ENCODE measurements at regions not wholly inside any gene's neighbourhood (a gene's known extent, or its start where the extent isn't known, plus 50 kb on each side); places are given as distances from the start of the nearest gene placed in this dataset.

DNA sequence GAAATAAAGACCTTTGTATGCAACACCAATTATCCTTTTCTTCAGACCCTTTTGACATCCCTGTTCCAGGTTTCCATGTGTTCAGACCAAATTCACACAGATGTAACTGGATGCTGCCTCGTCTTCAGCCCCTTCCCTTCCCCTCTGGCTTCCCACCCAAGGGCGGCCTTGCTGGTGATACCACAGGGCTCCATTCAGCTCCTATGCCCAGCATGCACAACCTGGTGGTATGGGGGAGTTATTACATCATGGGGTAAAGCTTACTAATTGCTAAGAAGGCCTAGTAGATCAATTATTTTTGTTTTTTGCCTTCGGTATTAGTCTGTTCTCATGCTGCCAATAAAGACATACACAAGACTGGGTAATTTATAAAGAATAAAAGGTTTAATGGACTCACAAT lies 317.0 kb upstream of the CXXC4 start:
- no peak for DNase-seq

DNA sequence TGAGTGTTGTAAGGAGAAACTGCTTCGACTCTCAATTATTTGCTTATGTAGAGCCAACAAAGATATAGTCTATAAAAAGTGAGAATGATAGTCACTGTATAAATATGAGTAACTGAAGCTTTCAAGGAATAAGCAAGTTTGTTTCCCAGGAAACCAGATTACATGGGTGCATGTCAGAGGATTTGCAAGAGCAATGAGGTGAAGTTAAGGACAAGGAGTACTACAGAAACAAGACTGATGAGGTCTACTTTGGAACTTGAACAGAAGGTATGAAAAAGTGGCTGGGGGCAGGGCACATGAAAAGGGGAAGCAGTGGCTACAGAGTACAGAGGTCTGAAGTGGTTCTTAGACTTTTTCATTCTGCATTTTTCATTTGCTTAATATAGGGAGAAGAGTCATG lies 321.0 kb upstream of the CXXC4 start:
- no peak for DNase-seq

DNA sequence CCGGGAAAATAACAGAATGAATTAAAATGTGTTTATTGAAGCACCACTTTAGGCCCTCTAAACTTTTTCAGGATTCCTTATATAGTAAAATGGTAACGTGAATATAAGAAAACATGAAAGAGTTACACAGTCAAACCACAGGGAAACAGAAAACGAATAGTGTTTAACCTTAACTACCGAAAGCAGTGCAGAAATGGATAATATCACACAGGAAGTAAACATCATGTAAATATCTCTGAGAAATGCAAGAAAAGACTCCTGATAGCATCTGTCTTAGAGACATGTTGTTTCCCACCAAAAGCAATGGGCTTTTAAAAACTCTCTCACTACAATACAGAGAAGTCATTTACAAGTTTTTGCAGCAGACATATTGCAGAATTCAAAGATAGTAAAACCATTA lies 323.9 kb upstream of the CXXC4 start:
- DNase-seq: no peak

DNA sequence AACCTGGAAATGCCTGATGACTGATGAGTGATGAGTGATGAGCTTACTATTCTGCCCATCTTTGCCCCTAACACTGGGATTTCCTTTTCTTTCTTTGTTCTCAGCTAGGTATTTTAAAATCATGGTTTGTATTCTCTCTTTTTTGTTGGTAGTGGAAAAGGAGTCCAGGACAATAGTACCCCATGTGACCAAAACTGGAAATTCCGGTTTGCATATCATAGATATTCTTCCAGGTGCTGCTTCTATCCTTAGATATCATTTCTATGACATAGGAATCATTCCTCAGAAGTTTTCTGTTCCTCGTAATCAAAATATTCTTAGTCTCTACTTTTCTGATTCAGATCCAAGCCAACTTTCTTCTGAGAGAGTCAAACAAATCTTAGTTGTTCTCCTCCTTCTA lies 320.5 kb upstream of the TET2 start:
- DNase-seq: no peak

DNA sequence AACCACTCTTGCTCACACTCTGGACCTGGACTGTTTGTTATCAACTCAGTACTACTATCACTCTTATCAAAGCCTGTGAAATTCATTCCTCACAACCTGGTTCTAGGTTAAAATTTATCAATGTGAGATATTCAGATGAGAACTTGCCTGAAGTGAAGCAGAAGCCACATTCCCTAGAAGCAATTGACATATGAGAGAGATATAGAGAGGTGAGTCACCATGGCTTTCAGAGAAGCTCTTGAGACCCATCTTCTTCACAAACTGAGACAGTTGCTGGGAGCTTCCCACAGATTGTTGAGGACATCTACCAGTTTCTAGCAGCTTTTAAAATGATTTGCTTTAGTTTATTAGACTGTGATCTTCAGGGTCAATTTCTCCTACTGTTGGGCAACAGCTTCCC lies 316.9 kb upstream of the TET2 start:
- DNase-seq: no peak

DNA sequence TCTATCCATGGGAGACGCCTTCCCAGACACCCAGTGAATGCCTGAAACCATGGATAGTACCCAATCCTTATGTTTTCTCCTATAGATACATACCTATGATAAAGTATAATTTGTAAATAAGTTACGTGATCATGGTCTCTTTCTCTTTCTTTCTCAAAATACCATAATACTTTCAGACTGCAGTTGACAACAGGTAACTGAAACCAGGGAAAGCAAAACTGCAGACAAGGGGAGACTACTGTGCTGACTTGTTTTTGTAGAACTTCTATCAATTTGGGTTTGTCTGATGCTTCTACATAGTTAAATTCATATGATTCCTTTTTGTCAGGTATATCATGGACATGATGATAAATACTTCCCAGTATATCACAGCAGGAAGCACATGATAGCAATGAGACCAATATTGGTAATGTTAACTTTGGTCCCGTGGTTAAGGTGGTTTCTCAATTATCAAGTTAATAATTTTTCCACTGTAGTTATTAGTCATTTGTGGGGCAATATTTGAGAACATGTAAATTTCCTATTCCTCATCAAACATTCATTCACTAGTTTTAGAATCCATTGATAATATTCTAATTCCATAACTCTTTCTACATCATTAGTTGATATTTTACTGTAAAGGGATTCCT lies 298.0 kb upstream of the TET2 start:
- no peak for DNase-seq

DNA sequence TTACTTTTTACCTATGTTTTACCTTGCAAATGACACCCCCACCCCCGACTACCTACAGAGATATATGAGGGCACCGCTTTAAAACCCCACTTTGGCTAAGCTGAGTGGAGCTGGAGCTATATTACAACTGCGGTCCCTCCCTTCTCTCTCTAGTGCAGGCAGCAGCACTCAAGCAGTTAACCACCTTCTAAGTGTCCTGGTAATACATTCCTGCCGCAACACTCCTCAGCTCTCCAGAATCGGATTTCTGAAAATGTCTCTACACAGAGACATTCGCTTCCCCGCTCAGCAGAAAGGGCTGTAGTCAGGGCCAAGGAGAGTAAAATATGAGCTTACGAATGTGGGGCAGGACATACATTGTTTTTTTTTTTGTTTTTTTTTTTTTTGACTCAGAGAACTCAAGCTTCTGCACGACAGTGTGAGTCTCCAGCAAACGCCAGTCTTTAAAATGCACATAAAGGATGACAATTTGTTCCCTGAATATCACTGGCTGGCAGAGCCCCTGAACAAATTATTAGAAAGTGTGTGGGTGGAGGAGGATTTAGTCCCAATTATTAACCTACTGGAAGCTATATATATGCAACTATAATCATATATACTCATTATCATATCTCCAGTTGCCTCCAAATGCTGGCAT lies 287.0 kb upstream of the TET2 start:
- no peak for DNase-seq

DNA sequence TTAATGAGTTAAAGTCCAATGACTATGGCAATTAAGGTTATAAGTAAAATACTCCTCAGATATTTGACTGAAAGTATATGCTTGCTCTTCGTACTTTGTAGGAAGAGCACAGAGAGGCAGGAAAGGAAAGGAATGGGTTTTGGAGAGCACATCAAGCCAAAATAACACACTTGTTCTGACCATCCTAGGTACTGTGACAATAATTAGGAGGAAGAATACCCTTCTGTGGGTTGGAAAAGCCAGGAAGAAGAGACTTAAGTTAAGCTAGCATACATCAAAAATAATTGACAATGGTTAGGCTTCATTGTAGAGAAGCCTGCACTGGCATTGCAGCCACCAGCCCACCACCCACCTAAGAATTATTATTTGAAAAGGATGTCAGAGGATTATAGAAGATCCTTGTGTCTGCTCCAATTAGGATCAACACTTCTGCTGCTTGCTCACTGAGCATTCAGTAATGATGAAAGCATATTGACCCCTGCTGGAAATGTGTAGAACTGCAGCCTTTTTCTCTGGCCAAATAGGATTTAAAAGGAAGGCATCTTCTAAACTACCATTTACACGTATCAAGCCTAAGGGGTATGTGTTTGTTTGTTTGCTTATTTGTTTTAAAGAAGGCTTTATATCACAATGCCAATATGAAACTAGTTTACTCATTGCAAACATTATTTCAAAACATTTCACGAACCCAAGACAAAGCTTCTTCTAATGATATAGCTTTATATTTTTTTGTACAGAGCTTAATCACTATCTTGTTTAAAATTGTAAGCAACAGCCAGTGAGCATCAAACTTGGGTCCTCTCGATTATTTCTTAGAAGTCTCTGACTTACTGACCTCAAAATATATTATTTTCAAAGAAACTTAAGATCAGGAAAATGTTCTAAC lies 286.2 kb upstream of the TET2 start:
- peak; percentile 55 for DNase-seq

DNA sequence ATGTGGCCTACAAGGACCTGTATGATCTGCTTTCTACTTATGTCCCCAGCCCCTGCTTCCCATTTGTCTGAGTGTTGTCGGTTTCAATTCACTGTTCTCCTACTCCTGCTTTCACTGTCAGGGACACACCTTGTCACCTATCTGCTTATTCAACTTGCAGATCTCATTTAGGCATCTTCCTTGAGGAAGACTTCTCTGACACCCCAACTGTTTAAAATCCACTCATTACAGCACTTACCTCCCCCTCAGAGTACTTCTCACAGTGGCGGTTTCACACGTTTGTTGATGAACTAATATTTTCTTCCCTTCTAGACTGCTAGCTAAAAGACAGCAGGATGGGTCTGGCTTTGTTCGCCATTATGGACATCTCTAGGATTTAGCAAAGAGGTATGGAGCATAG lies 279.9 kb upstream of the TET2 start:
- DNase-seq: no peak

DNA sequence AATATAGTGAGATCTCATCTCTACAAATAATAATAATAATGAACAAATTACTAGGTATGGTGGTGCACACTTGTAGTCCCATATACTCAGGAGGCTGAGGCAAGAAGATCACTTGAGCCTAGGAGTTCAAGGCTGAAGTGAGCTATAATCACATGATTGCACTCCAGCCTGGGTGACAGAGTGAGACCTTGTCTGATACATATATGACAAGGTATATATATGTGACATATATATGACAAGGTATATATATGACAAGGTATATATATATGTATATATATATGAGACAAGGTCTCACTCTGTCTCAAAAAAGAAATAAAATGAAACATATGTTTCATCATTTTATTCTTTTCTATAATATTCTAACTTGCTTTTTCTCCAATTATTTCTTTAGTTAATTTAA lies 278.1 kb upstream of the TET2 start:
- DNase-seq: no peak

DNA sequence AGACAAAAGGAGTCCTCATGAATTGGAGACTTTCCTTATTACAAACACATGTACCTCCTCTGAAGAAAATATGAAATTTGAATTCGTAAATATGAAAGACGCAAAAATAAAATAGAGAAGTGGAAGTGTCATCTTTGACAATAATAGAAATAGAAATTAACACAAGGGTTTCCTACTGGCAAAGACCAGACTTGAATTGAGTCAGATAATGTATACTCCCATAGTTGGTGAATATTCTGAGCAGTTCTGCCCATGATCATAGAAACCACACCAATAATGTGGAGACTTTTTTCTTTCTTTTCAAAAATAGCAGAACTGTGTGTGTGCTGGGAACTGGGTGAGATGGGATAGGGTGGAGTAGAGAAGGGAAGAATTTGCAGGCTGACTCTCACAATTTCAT lies 277.7 kb upstream of the TET2 start:
- no peak for DNase-seq

DNA sequence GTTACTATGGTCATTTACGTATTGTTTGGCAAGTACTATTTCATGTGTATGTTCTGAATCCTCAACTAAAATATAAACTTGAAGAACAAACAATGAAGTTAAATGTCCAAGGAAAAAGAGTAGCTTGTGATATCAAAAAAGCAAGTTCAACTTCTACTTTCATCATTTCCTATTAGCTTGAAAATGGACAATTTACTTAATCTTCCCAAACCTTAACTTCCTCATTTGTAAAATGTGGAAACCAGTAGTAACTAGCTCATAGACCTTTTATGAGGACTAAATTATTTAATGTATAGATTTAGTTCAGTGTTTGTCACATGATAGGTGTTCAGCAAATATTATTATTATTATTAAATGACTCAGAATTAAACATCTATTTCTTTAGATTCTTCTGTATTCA lies 276.8 kb upstream of the TET2 start:
- DNase-seq: no peak

DNA sequence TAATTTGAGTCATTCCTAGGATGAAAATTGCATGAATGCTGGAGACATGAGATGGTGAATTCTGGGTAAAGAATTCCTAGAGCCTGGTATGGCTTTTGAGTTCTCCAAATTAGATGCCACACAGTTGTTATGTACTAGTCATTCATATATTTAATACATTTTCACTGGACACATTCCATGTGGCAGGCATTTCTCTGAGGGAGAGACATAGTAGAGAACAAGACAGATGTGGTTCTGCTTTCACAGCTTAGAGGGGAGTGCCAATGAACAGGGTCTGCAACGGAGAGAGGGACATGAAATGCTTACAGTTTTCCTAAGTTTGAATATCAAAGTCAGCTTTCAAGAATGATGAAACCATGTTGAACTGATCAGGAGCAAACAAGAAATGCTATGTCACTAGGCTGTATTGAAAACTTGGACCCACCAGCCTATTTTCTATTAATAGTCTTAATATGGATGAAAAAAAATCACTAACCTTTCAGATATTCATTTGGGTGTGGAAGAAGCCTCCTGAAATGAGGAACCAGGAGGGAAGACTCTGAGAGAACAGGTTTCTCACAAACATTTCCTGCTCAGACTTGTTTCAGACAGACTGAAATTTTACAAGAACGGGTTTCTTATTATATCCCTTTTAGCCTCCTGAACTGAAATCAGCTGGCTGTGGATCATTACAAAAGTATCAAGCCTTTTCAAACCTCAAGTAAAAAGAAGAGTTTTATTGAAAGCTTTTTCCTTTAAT lies 276.0 kb upstream of the TET2 start:
- DNase-seq: no peak

DNA sequence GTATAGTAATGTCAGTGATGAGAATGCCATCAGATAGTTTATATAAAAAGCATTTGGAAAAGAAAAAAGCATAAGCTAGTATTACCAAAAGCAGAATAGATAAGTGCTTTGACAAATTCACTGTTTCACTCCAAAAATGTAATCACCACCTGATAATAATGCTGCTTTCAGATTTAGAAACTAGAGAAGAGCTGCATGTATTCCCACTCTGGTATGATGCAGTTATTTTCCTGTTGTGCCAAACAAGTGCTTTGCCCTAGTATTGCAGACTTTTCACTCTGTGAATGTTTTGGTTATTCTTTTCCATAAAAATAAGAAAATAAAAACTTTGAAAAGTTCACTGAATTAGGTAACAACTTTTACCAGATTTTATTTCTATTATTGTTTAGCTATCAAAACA lies 267.7 kb upstream of the TET2 start:
- DNase-seq: no peak

DNA sequence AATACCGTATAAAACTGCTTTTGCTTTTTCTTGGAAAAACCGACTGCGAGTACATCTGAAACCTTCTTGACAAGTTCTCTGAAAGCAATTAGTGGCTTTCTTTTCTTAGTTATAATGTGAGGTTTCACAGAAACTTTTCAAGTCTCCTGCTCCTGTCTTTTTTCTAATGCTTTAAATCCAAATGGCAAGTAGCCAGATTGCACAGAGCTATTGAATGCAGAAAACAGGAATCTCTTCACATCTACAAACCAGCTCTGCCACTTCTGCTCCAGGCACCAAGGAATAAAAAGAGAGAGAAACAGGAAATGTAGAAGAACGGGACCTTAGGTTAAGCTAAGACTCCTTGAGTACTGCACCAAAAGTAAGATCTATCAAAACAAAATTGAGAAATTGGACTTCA lies 267.3 kb upstream of the TET2 start:
- DNase-seq: no peak

DNA sequence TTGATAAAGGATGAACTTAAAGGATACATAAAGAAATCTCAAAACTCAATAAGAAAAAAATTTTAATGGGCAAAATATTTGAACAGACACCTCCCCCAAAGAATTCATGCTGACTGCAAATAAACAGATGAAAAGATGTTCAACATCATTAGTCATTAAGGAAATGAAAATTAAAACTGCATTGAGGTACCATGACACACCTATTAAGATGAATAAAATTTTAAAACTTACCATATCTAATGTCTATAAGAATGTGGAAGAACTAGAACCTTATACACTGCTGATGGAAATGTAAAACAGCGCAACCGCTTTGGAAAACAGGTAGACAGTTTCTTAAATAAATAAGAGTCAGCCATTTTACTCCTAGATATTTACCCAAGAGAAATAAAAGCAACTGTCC lies 266.8 kb upstream of the TET2 start:
- DNase-seq: no peak

DNA sequence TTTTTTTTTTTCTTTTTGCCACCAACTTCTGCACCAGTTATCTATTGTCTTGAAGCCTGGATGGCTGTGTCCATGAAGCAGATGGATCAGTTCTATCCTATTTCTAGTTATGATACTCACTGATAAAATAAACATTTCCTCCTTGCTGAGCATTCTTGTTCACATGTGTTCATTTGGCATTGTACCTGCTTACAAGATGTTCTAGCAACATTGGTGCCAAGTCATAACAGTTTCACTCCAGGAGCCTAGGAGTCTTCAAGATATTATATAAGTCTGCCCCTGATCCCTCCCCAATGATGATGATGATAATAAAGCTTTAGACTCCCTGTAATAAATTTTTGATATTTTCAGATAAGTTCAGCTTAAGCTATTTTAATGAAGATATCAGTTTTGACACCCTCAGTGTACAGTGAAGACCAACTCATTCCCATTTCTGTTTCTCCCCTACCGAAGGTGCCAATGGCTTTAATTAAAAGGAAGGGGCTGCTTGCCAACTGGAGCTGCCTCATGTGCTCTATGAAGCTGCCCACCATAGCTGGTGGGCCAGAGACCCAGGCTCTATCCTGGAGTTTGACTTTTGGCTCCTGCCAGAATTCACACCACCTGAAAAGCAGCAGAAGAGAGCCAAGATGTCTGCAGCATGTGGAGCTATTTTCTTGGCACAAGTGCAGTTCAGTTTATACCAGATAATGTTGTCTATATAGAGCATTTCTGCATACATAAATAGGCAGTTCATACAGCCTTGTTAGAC lies 265.4 kb upstream of the TET2 start:
- DNase-seq: no peak

DNA sequence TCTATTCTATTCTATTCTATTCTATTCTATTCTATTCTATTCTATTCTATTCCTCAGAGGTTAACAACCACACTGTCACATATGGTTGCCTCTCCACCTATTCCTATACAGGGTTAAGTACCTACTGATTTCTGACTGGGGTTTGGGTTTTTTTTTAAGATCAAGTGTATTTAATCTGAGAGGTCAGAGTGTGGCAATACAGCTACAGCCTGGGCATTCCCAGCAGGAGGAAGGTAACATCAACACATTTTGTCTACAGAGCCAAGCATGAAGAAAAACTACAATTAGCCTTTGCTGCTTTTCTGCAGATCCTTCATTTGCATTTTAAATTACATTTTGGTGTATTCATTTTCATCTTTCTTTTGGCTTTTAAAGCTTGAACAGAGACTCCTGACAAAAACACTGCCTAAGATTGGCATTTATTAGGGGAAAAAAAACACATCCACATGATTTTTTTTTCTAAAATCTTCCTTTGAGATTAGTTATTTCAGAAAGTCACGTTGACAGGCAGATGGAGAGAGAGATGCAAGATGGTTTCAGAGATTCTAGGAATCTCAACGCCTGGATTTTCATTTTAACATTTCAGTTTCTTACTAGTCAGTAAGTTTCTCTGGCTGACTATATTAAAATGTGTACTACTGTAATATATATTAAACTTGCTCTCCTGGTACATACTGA lies 255.9 kb upstream of the TET2 start:
- DNase-seq: no peak

DNA sequence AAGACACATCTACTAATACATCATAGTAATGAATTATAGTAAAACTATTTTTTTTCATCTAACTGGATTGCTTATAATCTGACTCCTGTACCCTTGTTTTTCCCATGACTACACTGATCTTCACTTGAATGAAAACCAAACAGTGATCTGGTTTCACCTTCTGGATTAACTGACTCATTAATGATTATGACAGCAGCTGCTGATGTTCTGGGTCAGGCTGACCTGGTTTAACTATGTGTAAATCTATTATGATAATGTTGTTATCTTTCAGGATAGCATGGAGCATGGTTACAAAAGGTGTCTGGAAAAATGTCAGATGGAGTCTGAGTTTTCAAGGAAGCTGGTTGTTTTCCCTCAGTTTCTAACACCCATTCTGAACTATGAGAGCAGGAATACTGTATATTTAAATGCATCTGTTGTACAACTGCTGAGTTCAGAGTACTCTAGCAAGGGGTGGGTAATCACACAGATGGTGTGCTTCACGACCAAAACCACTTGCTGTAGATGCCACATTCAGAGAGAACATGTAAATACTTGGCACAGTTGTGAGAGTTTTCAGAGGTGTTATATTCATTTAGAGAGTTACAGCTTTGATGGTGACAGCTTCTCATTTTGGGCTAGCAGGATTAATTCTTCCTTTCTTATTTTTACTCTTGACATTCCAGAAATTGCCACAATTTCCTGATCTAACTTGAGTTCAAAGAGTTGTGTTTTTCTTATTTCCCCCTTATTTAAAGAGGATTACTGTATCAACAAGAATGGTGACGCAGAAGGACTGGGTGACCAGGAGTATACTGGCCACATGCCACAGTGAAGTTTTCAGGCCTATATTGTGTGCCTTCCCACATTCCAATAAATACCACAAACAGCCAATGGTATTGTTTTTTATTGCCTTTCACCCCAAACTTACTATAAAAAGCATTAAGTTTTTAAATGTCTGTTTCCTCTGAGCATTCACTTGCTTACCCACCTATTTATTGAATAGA lies 249.7 kb upstream of the TET2 start:
- DNase-seq: no peak

DNA sequence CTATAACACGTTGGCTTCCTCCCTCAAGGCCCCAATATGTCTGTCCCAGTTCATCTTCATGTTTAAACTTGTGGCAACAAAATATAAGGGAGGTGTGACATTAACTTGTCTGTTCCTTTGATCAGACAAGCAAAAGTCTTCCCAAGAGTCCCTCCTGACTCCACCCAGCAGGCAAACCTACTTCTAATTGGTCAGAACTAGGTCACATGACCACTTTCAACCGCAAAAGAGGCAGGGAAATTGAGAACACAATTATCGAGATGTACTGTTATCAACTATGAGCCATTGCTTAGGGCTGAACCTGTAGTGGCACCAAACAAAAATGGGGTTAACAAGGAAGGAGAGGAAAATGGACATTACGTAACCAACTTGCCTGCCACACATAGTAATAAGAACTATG lies 246.8 kb upstream of the TET2 start:
- DNase-seq: no peak

DNA sequence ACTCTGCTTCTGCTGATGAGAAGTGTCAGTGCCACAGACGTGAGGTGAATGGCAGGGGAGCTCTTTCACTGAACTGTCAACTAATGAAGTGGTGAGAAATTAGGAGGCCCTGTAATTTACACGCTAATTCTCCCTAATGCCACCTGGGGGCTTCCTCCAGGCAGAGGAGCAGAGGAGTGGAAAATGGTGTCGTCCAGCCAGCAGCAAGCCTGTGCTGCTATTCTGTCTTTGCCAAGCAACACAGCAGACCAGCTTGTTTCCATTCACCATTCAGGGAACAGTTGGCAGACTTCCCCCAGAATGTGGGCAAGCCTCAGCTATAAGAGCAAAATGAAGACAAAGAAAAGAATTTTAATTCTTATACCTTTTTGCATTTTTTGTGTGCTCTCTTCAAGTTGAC lies 245.2 kb upstream of the TET2 start:
- no peak for DNase-seq
